HL-60 (cell line): ENCODE measurements at regions not wholly inside any gene's neighbourhood (a gene's known extent, or its start where the extent isn't known, plus 50 kb on each side); places are given as distances from the start of the nearest gene placed in this dataset.

ENCODE experiments used
- DNase-seq, 2 experiments: peaks; one replicate each; pipeline ENCODE4 v3.0.0-alpha.2; 2010 to 2020; ENCODE audit warnings: low read depth in 1 of 2, low spot score in 1 of 2
- H3K27ac ChIP-seq: fragments of 250-450 bp; sonication (Bioruptor Pico); replicated peaks from 2 replicates; pipeline ENCODE4 v1.5.1; 2020; ENCODE audit warnings: mild to moderate bottlenecking, moderate library complexity
- H3K27me3 ChIP-seq: fragments of 250-450 bp; sonication (Bioruptor Pico); 2 replicates; pipeline ENCODE4 v1.5.1; 2021; ENCODE audit warnings: mild to moderate bottlenecking, moderate library complexity; ENCODE audit not compliant: insufficient read depth, poor library complexity, severe bottlenecking
- H3K4me3 ChIP-seq: replicated peaks from 2 replicates; pipeline ENCODE4 v1.5.1; 2011; ENCODE audit warnings: mild to moderate bottlenecking, control low read depth, low read length; ENCODE audit not compliant: insufficient read depth
- CTCF ChIP-seq: IDR thresholded peaks from one replicate; pipeline ENCODE4 v1.5.1; 2011; ENCODE audit warnings: low read length, control low read depth, inconsistent platforms; ENCODE audit not compliant: insufficient read depth
- GABPA ChIP-seq: IDR thresholded peaks from 2 replicates; pipeline ENCODE4 v1.6.1; 2012; ENCODE audit warnings: low read depth
- POLR2AphosphoS5 ChIP-seq: IDR thresholded peaks from 2 replicates; pipeline ENCODE4 v1.6.1; 2012; ENCODE audit warnings: low read depth
- SPI1 ChIP-seq: IDR thresholded peaks from 2 replicates; pipeline ENCODE4 v1.6.1; 2012; ENCODE audit warnings: low read depth, mild to moderate bottlenecking, borderline replicate concordance
- TF ChIP-seq, protein P1 (sequence below): IDR thresholded peaks from 2 replicates; pipeline ENCODE4 v1.6.1; 2012; ENCODE audit warnings: low read depth; ENCODE audit not compliant: insufficient replicate concordance

DNA sequence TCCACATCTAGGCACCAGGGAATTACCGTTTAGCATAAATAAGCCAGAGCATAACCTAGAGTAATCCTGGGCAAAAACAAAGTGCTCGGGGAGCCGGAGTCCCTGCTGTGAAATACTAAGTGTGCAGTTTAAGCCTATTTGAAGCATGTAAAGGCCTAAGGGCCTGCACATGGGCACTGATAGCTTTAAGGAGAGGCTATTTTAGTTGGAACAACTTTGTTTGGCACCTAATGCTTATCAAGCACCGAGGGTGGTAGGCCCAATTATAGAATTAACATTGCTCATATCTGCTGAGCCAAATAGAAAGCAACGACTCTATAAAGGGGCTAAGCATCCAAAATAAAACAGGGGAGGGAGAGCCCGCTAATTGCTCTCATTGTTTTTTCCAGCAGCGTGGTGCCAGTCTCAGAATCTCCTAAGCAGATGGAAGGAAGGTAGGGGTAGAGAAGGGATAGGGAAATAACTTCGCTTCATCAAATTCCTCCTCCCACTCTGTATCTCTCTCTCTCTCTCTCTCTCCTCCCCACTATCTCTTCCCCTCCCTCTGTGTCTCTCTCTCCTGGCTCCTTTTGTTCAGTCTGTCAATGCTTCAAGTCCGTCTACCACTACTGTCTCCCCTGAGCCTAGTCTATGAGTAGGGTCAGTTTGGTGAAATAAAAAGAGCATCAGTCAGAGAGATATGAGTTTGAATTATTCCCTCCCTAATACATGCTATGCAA is 292.8 kb downstream of the NXPE2 start:
- H3K27ac ChIP-seq = no peak overlapping the region
- DNase-seq = no peak
- TF ChIP-seq POLR2AphosphoS5 = no peak
- TF ChIP-seq, protein P1, sequence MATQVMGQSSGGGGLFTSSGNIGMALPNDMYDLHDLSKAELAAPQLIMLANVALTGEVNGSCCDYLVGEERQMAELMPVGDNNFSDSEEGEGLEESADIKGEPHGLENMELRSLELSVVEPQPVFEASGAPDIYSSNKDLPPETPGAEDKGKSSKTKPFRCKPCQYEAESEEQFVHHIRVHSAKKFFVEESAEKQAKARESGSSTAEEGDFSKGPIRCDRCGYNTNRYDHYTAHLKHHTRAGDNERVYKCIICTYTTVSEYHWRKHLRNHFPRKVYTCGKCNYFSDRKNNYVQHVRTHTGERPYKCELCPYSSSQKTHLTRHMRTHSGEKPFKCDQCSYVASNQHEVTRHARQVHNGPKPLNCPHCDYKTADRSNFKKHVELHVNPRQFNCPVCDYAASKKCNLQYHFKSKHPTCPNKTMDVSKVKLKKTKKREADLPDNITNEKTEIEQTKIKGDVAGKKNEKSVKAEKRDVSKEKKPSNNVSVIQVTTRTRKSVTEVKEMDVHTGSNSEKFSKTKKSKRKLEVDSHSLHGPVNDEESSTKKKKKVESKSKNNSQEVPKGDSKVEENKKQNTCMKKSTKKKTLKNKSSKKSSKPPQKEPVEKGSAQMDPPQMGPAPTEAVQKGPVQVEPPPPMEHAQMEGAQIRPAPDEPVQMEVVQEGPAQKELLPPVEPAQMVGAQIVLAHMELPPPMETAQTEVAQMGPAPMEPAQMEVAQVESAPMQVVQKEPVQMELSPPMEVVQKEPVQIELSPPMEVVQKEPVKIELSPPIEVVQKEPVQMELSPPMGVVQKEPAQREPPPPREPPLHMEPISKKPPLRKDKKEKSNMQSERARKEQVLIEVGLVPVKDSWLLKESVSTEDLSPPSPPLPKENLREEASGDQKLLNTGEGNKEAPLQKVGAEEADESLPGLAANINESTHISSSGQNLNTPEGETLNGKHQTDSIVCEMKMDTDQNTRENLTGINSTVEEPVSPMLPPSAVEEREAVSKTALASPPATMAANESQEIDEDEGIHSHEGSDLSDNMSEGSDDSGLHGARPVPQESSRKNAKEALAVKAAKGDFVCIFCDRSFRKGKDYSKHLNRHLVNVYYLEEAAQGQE = no peak
- no peak for TF ChIP-seq CTCF
- no peak for TF ChIP-seq GABPA
- no peak for TF ChIP-seq SPI1
- no peak overlapping the region for H3K4me3 ChIP-seq
- no peaks in the 10 kb centered on the region for H3K27me3 ChIP-seq

GRCh38 chr11:114972105-114972504 is 293.8 kb downstream of the NXPE2 start:
- Histone ChIP-seq H3K27ac (no peak overlapping the region), H3K27me3 (no peaks in the 10 kb centered on the region), H3K4me3 (no peak overlapping the region)
- DNase-seq = no peak
- TF ChIP-seq CTCF = no peak
- TF ChIP-seq, protein P1 = no peak
- TF ChIP-seq POLR2AphosphoS5 = no peak
- no peak for TF ChIP-seq GABPA
- no peak for TF ChIP-seq SPI1

DNA sequence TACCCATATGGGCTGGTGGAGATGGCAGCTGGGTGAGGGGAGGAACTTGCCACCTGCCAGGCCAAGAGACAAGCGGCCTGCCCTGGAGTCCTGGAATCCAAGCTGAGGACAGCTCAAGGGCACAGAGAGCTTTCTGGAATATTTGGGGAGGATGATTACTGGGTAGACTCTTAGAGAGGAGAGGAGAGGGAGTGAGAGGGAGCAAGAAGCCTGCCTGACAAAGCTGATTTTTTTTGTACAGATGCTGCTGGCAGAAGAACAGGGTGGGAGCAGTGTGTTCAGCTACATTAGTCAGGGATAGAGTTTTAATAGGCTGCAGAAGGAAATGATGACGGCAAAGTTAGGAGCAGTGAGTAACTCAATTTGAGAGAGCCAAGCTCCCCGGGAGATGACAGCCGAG is 299.3 kb downstream of the NXPE2 start:
- DNase-seq = no peak
- Histone ChIP-seq H3K27ac (no peak overlapping the region), H3K4me3 (no peak overlapping the region), H3K27me3 (no peaks in the 10 kb centered on the region)
- TF ChIP-seq, protein P1 = no peak
- TF ChIP-seq GABPA (no peak), CTCF (no peak), POLR2AphosphoS5 (no peak), SPI1 (no peak)
